Liver (tissue), 8 donors: ENCODE measurements at regions not wholly inside any gene's neighbourhood (a gene's known extent, or its start where the extent isn't known, plus 50 kb on each side); places are given as distances from the start of the nearest gene placed in this dataset.

Source experiments
- DNase-seq: peaks from one replicate; pipeline ENCODE4 v3.0.0-alpha.2; 2017; ENCODE audit warnings: low spot score
- H3K27ac ChIP-seq, 2 donors: one replicate each; pipeline ENCODE4 v1.7.0; 2013; ENCODE audit warnings: inconsistent platforms in 2 of 2, low read length in 2 of 2, control low read depth in 1 of 2, low read depth in 1 of 2, mild to moderate bottlenecking in 1 of 2
- H3K27me3 ChIP-seq, 4 donors: one replicate each; pipeline versions ENCODE4 v1.6.1 to v1.7.0; 2013; ENCODE audit warnings: low read length in 3 of 4, inconsistent platforms in 1 of 4, mild to moderate bottlenecking in 1 of 4, moderate library complexity in 1 of 4; ENCODE audit not compliant: control insufficient read depth in 4 of 4, insufficient read depth in 4 of 4
- H3K36me3 ChIP-seq, 4 donors: one replicate each; pipeline versions ENCODE4 v1.6.1 to v1.7.0; 2013; ENCODE audit warnings: low read length in 3 of 4, mild to moderate bottlenecking in 3 of 4, low read depth in 1 of 4, moderate library complexity in 1 of 4; ENCODE audit not compliant: control insufficient read depth in 4 of 4, insufficient read depth in 3 of 4
- H3K4me1 ChIP-seq, 4 donors: one replicate each; pipeline versions ENCODE4 v1.6.1 to v1.7.0; 2013; ENCODE audit warnings: low read length in 3 of 4, mild to moderate bottlenecking in 3 of 4, moderate library complexity in 1 of 4; ENCODE audit not compliant: control insufficient read depth in 4 of 4, insufficient read depth in 4 of 4
- H3K4me3 ChIP-seq, 3 donors: one replicate each; pipeline versions ENCODE4 v1.6.1 to v1.7.0; 2013; ENCODE audit warnings: low read length in 3 of 3, control low read depth in 1 of 3, low read depth in 1 of 3, mild to moderate bottlenecking in 1 of 3
- H3K9ac ChIP-seq, 2 donors: one replicate each; pipeline ENCODE4 v1.7.0; 2013; ENCODE audit warnings: low read length in 2 of 2, mild to moderate bottlenecking in 2 of 2, moderate library complexity in 2 of 2, control low read depth in 1 of 2, low read depth in 1 of 2
- H3K9me3 ChIP-seq, 4 donors: one replicate each; pipeline versions ENCODE4 v1.6.1 to v1.7.0; 2013; ENCODE audit warnings: low read length in 3 of 4; ENCODE audit not compliant: control insufficient read depth in 4 of 4
- FOXA1 ChIP-seq: IDR thresholded peaks from 2 replicates; pipeline ENCODE4 v1.6.1; 2016; ENCODE audit warnings: antibody characterized with exemption
- GABPA ChIP-seq, 2 donors: IDR thresholded peaks in 1 of 2; conservative IDR thresholded peaks in 1 of 2; 2 replicates each; pipeline ENCODE4 v1.6.1; 2016; ENCODE audit warnings: antibody characterized with exemption in 2 of 2, mild to moderate bottlenecking in 1 of 2, moderate library complexity in 1 of 2
- NR2F2 ChIP-seq: IDR thresholded peaks from 2 replicates; pipeline ENCODE4 v1.6.1; 2016; ENCODE audit warnings: antibody characterized with exemption
- RAD21 ChIP-seq, 2 donors: IDR thresholded peaks; 2 replicates each; pipeline ENCODE4 v1.6.1; 2016; ENCODE audit warnings: antibody characterized with exemption in 2 of 2, mild to moderate bottlenecking in 2 of 2
- RXRA ChIP-seq, 2 donors: IDR thresholded peaks; 2 replicates each; pipeline ENCODE4 v1.6.1; 2017 to 2018; ENCODE audit warnings: antibody characterized with exemption in 2 of 2, mild to moderate bottlenecking in 1 of 2
- SP1 ChIP-seq: IDR thresholded peaks from 2 replicates; pipeline ENCODE4 v1.6.1; 2018; ENCODE audit warnings: antibody characterized with exemption, mild to moderate bottlenecking
- TAF1 ChIP-seq: conservative IDR thresholded peaks from 2 replicates; pipeline ENCODE4 v1.6.1; 2016; ENCODE audit warnings: antibody characterized with exemption, mild to moderate bottlenecking
- YY1 ChIP-seq: IDR thresholded peaks from 2 replicates; pipeline ENCODE4 v1.6.1; 2016; ENCODE audit warnings: antibody characterized with exemption, mild to moderate bottlenecking
- WGBS: extraction: QIAGEN DNeasy Blood & Tissue Kit; methylation state at CpG from one replicate; pipeline ENCODE4 v1.1.7; 2013; 5-methylcytosine and 5-hydroxymethylcytosine counted together
- TF ChIP-seq, protein P1 (sequence below): fragments of 150-350 bp; IDR thresholded peaks from 2 replicates; pipeline ENCODE4 v1.5.1; 2017; ENCODE audit warnings: improper control_type of control experiment, low read depth, low read length; ENCODE audit not compliant: missing input control
- TF ChIP-seq, protein P2 (sequence below): IDR thresholded peaks from 2 replicates; pipeline ENCODE4 v1.6.1; 2016; ENCODE audit warnings: antibody characterized with exemption
- TF ChIP-seq, protein P3 (sequence below): IDR thresholded peaks from 2 replicates; pipeline ENCODE4 v1.6.1; 2016; ENCODE audit warnings: antibody characterized with exemption
- TF ChIP-seq, protein P4 (sequence below): IDR thresholded peaks from 2 replicates; pipeline ENCODE4 v1.6.1; 2016; ENCODE audit warnings: antibody characterized with exemption
- donor health status: healthy.
- donor health status: healthy.
- donor health status: healthy.
- donor health status: healthy.
- donor health status: healthy.

DNA sequence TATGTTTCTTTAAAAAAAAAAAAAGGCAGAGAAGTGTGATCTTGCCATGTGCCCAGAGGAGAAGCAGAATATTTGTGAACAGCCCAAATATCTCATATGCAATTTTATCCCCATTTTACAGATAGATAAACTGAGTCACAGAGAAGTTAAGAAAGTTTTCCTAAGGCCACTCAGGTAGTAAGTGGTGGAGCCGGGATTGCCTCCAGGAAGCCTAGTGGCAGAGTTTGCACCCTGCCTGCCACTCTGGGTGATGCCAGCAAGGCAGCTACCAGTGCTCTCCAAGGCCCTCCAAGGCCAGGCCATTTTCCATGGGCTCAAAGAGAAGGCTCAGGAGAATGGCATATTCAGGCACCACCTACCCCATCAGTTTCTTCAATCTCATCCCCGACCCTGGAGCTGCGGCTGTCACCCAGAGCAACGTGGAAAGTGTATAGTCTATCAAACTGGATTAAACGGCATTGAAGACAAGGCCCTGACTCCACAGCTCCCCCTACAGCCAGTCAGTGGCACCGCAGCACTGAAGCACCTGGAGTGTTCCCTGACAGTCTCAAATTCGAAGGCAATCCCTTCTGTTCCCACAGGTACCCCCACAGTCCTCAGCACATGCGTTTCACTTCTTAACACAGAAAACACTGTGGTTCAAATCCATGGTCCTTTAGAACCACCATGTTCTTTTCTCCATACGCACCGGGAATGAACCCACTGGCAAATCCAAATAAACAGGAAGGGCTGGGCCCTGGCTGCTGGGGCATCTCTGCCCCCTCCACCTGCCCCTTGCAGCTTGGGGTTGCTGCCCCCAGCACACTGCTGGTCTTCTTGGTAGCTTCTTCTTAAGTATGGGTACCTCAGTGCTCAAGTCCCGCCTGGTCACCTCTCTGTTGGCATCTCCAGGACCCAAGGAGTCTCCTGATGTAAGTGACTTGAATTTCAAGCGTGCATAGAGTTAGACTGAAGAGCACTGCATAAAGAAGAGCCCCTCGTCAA lies 175.3 kb downstream of the INHBB start:
- H3K9me3 ChIP-seq = no peaks in the 10 kb centered on the region
- TF ChIP-seq, protein P1, sequence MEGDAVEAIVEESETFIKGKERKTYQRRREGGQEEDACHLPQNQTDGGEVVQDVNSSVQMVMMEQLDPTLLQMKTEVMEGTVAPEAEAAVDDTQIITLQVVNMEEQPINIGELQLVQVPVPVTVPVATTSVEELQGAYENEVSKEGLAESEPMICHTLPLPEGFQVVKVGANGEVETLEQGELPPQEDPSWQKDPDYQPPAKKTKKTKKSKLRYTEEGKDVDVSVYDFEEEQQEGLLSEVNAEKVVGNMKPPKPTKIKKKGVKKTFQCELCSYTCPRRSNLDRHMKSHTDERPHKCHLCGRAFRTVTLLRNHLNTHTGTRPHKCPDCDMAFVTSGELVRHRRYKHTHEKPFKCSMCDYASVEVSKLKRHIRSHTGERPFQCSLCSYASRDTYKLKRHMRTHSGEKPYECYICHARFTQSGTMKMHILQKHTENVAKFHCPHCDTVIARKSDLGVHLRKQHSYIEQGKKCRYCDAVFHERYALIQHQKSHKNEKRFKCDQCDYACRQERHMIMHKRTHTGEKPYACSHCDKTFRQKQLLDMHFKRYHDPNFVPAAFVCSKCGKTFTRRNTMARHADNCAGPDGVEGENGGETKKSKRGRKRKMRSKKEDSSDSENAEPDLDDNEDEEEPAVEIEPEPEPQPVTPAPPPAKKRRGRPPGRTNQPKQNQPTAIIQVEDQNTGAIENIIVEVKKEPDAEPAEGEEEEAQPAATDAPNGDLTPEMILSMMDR = peak; percentile 93
- TF ChIP-seq, protein P2, sequence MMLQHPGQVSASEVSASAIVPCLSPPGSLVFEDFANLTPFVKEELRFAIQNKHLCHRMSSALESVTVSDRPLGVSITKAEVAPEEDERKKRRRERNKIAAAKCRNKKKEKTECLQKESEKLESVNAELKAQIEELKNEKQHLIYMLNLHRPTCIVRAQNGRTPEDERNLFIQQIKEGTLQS = no peak
- TF ChIP-seq RAD21 (IDR thresholded peaks at IDR 0.05) (peak; percentile 78 to 89), GABPA (IDR thresholded peaks at IDR 0.05 in 1 of 2, conservative IDR thresholded peaks at IDR 0.05 in 1 of 2) (no peak), FOXA1 (no peak), TAF1 (no peak), RXRA (IDR thresholded peaks at IDR 0.05) (peak in 1 of 2 donors; percentile 7)
- TF ChIP-seq, protein P3, sequence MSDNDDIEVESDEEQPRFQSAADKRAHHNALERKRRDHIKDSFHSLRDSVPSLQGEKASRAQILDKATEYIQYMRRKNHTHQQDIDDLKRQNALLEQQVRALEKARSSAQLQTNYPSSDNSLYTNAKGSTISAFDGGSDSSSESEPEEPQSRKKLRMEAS = no peak
- no peaks in the 10 kb centered on the region for H3K36me3 ChIP-seq
- H3K9ac ChIP-seq = no peak overlapping the region
- no peak overlapping the region for H3K4me3 ChIP-seq
- 52% methylated on average over 13 of the region's 13 CpGs for WGBS
- H3K4me1 ChIP-seq = peaks cover 12 to 34% (median 23%) of the 10 kb centered on the region in 4 donors
- no peaks in the 10 kb centered on the region for H3K27me3 ChIP-seq
- peak; percentile 49 for DNase-seq
- no peak overlapping the region for H3K27ac ChIP-seq

DNA sequence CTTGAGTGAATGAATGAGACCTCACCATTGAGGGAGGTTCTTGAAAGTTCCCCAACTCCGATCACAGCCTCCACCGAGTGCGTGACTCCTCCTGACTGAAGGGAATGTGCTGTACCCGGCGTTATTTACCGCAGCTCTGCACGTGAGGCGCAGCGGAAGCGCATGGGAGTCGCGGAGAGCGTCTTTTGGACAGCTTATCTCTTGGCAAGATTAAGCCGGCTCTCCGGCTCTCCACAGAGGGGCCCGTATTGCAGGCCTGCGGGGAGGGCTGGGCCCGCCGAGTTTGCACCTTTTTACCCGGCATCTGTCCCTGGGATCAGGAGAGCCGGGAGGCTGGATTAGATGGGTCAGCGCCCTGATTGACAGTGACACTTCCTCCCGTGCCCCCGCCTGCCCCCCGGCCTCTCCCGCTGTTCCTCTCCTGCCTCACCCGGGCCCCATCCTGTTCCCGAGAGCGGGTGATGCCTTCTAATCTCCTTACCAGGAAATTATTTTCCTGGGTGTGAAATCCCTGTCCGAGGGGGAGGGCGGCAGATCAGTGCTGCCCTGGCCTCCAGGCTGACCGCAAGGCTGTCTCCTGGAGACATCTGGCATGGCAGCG lies 176.3 kb downstream of the INHBB start:
- Histone ChIP-seq H3K9me3 (no peaks in the 10 kb centered on the region), H3K36me3 (no peaks in the 10 kb centered on the region), H3K27me3 (no peaks in the 10 kb centered on the region), H3K4me3 (no peak overlapping the region), H3K4me1 (peaks cover 6 to 24% (median 17%) of the 10 kb centered on the region in 4 donors), H3K9ac (no peak overlapping the region), H3K27ac (no peak overlapping the region)
- no peak for DNase-seq
- WGBS = 67% methylated on average over 33 of the region's 33 CpGs
- TF ChIP-seq YY1 (no peak), NR2F2 (peak; percentile 82), SP1 (peak; percentile 19), GABPA (IDR thresholded peaks at IDR 0.05 in 1 of 2, conservative IDR thresholded peaks at IDR 0.05 in 1 of 2) (no peak)
- TF ChIP-seq, protein P1 = no peak
- TF ChIP-seq, protein P4, sequence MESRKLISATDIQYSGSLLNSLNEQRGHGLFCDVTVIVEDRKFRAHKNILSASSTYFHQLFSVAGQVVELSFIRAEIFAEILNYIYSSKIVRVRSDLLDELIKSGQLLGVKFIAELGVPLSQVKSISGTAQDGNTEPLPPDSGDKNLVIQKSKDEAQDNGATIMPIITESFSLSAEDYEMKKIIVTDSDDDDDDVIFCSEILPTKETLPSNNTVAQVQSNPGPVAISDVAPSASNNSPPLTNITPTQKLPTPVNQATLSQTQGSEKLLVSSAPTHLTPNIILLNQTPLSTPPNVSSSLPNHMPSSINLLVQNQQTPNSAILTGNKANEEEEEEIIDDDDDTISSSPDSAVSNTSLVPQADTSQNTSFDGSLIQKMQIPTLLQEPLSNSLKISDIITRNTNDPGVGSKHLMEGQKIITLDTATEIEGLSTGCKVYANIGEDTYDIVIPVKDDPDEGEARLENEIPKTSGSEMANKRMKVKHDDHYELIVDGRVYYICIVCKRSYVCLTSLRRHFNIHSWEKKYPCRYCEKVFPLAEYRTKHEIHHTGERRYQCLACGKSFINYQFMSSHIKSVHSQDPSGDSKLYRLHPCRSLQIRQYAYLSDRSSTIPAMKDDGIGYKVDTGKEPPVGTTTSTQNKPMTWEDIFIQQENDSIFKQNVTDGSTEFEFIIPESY = no peak
